GM23338 (cell line): ENCODE measurements at regions not wholly inside any gene's neighbourhood (a gene's known extent, or its start where the extent isn't known, plus 50 kb on each side); places are given as distances from the start of the nearest gene placed in this dataset.

ENCODE experiments used
- ATAC-seq: fragments of 200-7000 bp; cut with Tn5 transposase; 3 replicates; pipeline ENCODE4 v1.9.1; 2020
- DNase-seq: peaks from one replicate; pipeline ENCODE4 v3.0.0-alpha.2; 2015; ENCODE audit warnings: low spot score
- H2AFZ ChIP-seq: fragments of 200-600 bp; sonication (generic); 2 replicates; pipeline ENCODE4 v1.8.0; 2016; ENCODE audit warnings: antibody characterized with exemption, mild to moderate bottlenecking, moderate library complexity
- H3F3A ChIP-seq: fragments of 200-600 bp; sonication (generic); replicated peaks from 2 replicates; pipeline ENCODE4 v1.8.0; 2017; ENCODE audit warnings: antibody characterized with exemption, mixed run types, low read depth
- H3K27ac ChIP-seq: fragments of 200-600 bp; sonication (generic); 2 replicates; pipeline ENCODE4 v1.6.1; 2016; ENCODE audit warnings: low read depth
- H3K27me3 ChIP-seq: fragments of 200-600 bp; sonication (generic); 2 replicates; pipeline ENCODE4 v1.8.0; 2016; ENCODE audit warnings: mild to moderate bottlenecking, mixed run types, moderate library complexity; ENCODE audit not compliant: insufficient read depth
- H3K36me3 ChIP-seq: fragments of 200-600 bp; sonication (generic); 2 replicates; pipeline ENCODE4 v1.8.0; 2016; ENCODE audit warnings: mild to moderate bottlenecking; ENCODE audit not compliant: insufficient read depth
- H3K4me1 ChIP-seq: fragments of 200-600 bp; sonication (generic); 2 replicates; pipeline ENCODE4 v1.8.0; 2016; ENCODE audit warnings: mild to moderate bottlenecking, moderate library complexity; ENCODE audit not compliant: insufficient read depth
- H3K4me2 ChIP-seq: fragments of 200-600 bp; sonication (generic); 2 replicates; pipeline ENCODE4 v1.7.1; 2017; ENCODE audit warnings: mixed run types
- H3K4me3 ChIP-seq: fragments of 200-600 bp; sonication (generic); 2 replicates; pipeline ENCODE4 v1.6.1; 2016; ENCODE audit warnings: mixed run types
- H3K79me2 ChIP-seq: fragments of 200-600 bp; sonication (generic); replicated peaks from 2 replicates; pipeline ENCODE4 v1.8.0; 2017; ENCODE audit warnings: mild to moderate bottlenecking; ENCODE audit not compliant: insufficient read depth
- H3K9me2 ChIP-seq: fragments of 200-600 bp; sonication (generic); 2 replicates; pipeline ENCODE4 v1.8.0; 2017; ENCODE audit not compliant: insufficient read depth
- H4K20me1 ChIP-seq: fragments of 200-600 bp; sonication (generic); replicated peaks from 2 replicates; pipeline ENCODE4 v1.8.0; 2017; ENCODE audit warnings: mild to moderate bottlenecking; ENCODE audit not compliant: insufficient read depth
- H3K27ac Mint-ChIP-seq: 2 replicates; pipeline ENCODE4 v1.8.0; 2020; ENCODE audit warnings: inconsistent platforms, mild to moderate bottlenecking, moderate library complexity, mixed read lengths
- H3K27me3 Mint-ChIP-seq: 3 replicates; pipeline ENCODE4 v1.8.0; 2022; ENCODE audit warnings: low read depth, mild to moderate bottlenecking, moderate library complexity, mixed read lengths, inconsistent platforms; ENCODE audit not compliant: insufficient read depth, poor library complexity
- H3K36me3 Mint-ChIP-seq: 3 replicates; pipeline ENCODE4 v1.8.0; 2021; ENCODE audit warnings: low read depth, mild to moderate bottlenecking, inconsistent platforms, moderate library complexity, mixed read lengths
- H3K4me1 Mint-ChIP-seq: 3 replicates; pipeline ENCODE4 v1.8.0; 2020; ENCODE audit warnings: mild to moderate bottlenecking, inconsistent platforms, mixed read lengths
- H3K4me3 Mint-ChIP-seq: 3 replicates; pipeline ENCODE4 v1.8.0; 2021; ENCODE audit warnings: moderate library complexity, mild to moderate bottlenecking, inconsistent platforms, mixed read lengths
- H3K9me3 Mint-ChIP-seq: 3 replicates; pipeline ENCODE4 v1.8.0; 2020; ENCODE audit warnings: moderate library complexity, mild to moderate bottlenecking, inconsistent platforms, mixed read lengths
- CREB1 ChIP-seq: fragments of 250-450 bp; sonication (Bioruptor Pico); IDR thresholded peaks from 2 replicates; pipeline ENCODE4 v1.5.0; 2020; ENCODE audit warnings: low read depth, mild to moderate bottlenecking, moderate library complexity
- EZH2 ChIP-seq: fragments of 200-600 bp; sonication (generic); IDR thresholded peaks from one replicate; pipeline ENCODE4 v1.8.0; 2017; ENCODE audit warnings: antibody characterized with exemption, mild to moderate bottlenecking, low read depth; ENCODE audit not compliant: unreplicated experiment
- EZH2phosphoT487 ChIP-seq: fragments of 200-600 bp; sonication (generic); IDR thresholded peaks from one replicate; pipeline ENCODE4 v1.8.1; 2018; ENCODE audit warnings: antibody characterized with exemption; ENCODE audit not compliant: unreplicated experiment
- JUNB ChIP-seq: IDR thresholded peaks from one replicate; pipeline ENCODE4 v1.6.1; 2016; ENCODE audit warnings: antibody characterized with exemption; ENCODE audit not compliant: unreplicated experiment
- NANOG ChIP-seq: IDR thresholded peaks from 2 replicates; pipeline ENCODE4 v1.6.1; 2016; ENCODE audit warnings: antibody characterized with exemption, borderline replicate concordance
- POLR2AphosphoS5 ChIP-seq: IDR thresholded peaks from 2 replicates; pipeline ENCODE4 v1.6.1; 2016; ENCODE audit warnings: antibody characterized with exemption, low read depth
- STAT1 ChIP-seq: IDR thresholded peaks from one replicate; pipeline ENCODE4 v1.6.1; 2016; ENCODE audit warnings: antibody characterized with exemption; ENCODE audit not compliant: unreplicated experiment
- ZNF114 ChIP-seq: fragments of 250-450 bp; sonication (Bioruptor Pico); IDR thresholded peaks from 2 replicates; pipeline ENCODE4 v1.5.0; 2020; ENCODE audit warnings: mild to moderate bottlenecking, moderate library complexity
- ZNF331 ChIP-seq: fragments of 250-450 bp; sonication (Bioruptor Pico); IDR thresholded peaks from 2 replicates; pipeline ENCODE4 v1.5.0; 2020; ENCODE audit warnings: low read depth, mild to moderate bottlenecking, moderate library complexity
- TF ChIP-seq, protein P1 (sequence below): fragments of 250-450 bp; sonication (Bioruptor Pico); IDR thresholded peaks from 2 replicates; pipeline ENCODE4 v1.5.0; 2020; ENCODE audit warnings: mild to moderate bottlenecking, moderate library complexity
- TF ChIP-seq, protein P2 (sequence below), 2 experiments: fragments of 200-600 bp in 1 of 2; sonication (generic) in 1 of 2; conservative IDR thresholded peaks; 2 replicates each; pipeline versions ENCODE4 v1.5.1 to v1.6.1; 2016 to 2017; ENCODE audit warnings: antibody characterized with exemption in 2 of 2, low read depth in 2 of 2, mild to moderate bottlenecking in 2 of 2, moderate library complexity in 1 of 2
- TF ChIP-seq, protein P3 (sequence below): IDR thresholded peaks from one replicate; pipeline ENCODE4 v1.6.1; 2018; ENCODE audit warnings: antibody characterized with exemption; ENCODE audit not compliant: unreplicated experiment
- TF ChIP-seq, protein P4 (sequence below): IDR thresholded peaks from 2 replicates; pipeline ENCODE4 v1.6.1; 2016; ENCODE audit warnings: antibody characterized with exemption

DNA sequence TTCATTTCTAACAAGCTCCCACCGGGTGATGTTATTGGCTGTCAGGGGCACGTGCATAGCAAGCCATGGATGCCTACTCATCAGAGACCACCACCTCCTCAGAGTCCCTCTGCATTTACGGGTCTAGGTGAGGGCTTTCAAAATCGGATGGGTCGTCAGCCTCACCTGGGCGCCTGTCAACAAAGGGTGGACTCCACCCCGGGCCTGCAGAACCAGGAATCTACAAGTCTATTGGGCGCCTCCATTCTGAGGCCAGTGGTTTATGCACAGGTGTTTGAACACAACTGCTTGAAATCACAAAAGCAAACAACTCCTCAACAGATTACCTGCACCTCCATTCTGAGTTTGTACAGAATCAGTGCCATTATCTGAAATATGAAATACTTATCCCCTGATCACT lies 318.9 kb downstream of the PTTG2 start:
- Histone ChIP-seq H3K9me2 (0 out of 2 replicates have a peak, but pooled peaks cover 3% of the 10 kb centered on the region), H3K4me3 (no peak overlapping the region), H4K20me1 (no peaks in the 10 kb centered on the region), H3K4me1 (peaks cover 3% of the 10 kb centered on the region), H3K4me2 (no peak overlapping the region), H3F3A (no peaks in the 10 kb centered on the region), H2AFZ (no peak overlapping the region), H3K36me3 (no peaks in the 10 kb centered on the region), H3K79me2 (no peaks in the 10 kb centered on the region), H3K27me3 (no peaks in the 10 kb centered on the region), H3K27ac (no peak overlapping the region)
- Mint-ChIP-seq H3K36me3 (no peaks in the 10 kb centered on the region), H3K4me3 (no peak overlapping the region), H3K27me3 (peaks cover 3% of the 10 kb centered on the region), H3K4me1 (peaks cover 9% of the 10 kb centered on the region), H3K27ac (no peak overlapping the region), H3K9me3 (peaks cover 14% of the 10 kb centered on the region; the same call in 2 of the 3 replicates)
- ATAC-seq (no peak), DNase-seq (no peak)
- no peak for TF ChIP-seq CREB1
- no peak for TF ChIP-seq EZH2
- no peak for TF ChIP-seq STAT1
- TF ChIP-seq, protein P1, sequence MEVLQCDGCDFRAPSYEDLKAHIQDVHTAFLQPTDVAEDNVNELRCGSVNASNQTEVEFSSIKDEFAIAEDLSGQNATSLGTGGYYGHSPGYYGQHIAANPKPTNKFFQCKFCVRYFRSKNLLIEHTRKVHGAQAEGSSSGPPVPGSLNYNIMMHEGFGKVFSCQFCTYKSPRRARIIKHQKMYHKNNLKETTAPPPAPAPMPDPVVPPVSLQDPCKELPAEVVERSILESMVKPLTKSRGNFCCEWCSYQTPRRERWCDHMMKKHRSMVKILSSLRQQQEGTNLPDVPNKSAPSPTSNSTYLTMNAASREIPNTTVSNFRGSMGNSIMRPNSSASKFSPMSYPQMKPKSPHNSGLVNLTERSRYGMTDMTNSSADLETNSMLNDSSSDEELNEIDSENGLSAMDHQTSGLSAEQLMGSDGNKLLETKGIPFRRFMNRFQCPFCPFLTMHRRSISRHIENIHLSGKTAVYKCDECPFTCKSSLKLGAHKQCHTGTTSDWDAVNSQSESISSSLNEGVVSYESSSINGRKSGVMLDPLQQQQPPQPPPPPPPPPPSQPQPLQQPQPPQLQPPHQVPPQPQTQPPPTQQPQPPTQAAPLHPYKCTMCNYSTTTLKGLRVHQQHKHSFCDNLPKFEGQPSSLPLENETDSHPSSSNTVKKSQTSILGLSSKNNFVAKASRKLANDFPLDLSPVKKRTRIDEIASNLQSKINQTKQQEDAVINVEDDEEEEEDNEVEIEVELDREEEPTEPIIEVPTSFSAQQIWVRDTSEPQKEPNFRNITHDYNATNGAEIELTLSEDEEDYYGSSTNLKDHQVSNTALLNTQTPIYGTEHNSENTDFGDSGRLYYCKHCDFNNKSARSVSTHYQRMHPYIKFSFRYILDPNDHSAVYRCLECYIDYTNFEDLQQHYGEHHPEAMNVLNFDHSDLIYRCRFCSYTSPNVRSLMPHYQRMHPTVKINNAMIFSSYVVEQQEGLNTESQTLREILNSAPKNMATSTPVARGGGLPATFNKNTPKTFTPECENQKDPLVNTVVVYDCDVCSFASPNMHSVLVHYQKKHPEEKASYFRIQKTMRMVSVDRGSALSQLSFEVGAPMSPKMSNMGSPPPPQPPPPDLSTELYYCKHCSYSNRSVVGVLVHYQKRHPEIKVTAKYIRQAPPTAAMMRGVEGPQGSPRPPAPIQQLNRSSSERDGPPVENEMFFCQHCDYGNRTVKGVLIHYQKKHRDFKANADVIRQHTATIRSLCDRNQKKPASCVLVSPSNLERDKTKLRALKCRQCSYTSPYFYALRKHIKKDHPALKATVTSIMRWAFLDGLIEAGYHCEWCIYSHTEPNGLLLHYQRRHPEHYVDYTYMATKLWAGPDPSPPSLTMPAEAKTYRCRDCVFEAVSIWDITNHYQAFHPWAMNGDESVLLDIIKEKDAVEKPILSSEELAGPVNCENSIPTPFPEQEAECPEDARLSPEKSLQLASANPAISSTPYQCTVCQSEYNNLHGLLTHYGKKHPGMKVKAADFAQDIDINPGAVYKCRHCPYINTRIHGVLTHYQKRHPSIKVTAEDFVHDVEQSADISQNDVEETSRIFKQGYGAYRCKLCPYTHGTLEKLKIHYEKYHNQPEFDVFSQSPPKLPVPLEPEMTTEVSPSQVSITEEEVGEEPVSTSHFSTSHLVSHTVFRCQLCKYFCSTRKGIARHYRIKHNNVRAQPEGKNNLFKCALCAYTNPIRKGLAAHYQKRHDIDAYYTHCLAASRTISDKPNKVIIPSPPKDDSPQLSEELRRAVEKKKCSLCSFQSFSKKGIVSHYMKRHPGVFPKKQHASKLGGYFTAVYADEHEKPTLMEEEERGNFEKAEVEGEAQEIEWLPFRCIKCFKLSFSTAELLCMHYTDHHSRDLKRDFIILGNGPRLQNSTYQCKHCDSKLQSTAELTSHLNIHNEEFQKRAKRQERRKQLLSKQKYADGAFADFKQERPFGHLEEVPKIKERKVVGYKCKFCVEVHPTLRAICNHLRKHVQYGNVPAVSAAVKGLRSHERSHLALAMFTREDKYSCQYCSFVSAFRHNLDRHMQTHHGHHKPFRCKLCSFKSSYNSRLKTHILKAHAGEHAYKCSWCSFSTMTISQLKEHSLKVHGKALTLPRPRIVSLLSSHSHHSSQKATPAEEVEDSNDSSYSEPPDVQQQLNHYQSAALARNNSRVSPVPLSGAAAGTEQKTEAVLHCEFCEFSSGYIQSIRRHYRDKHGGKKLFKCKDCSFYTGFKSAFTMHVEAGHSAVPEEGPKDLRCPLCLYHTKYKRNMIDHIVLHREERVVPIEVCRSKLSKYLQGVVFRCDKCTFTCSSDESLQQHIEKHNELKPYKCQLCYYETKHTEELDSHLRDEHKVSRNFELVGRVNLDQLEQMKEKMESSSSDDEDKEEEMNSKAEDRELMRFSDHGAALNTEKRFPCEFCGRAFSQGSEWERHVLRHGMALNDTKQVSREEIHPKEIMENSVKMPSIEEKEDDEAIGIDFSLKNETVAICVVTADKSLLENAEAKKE = no peak
- TF ChIP-seq, protein P2, sequence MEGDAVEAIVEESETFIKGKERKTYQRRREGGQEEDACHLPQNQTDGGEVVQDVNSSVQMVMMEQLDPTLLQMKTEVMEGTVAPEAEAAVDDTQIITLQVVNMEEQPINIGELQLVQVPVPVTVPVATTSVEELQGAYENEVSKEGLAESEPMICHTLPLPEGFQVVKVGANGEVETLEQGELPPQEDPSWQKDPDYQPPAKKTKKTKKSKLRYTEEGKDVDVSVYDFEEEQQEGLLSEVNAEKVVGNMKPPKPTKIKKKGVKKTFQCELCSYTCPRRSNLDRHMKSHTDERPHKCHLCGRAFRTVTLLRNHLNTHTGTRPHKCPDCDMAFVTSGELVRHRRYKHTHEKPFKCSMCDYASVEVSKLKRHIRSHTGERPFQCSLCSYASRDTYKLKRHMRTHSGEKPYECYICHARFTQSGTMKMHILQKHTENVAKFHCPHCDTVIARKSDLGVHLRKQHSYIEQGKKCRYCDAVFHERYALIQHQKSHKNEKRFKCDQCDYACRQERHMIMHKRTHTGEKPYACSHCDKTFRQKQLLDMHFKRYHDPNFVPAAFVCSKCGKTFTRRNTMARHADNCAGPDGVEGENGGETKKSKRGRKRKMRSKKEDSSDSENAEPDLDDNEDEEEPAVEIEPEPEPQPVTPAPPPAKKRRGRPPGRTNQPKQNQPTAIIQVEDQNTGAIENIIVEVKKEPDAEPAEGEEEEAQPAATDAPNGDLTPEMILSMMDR (conservative IDR thresholded peaks at IDR 0.05; ENCODE audit: low read depth in 2 of 2) = no peak
- no peak for TF ChIP-seq JUNB
- TF ChIP-seq, protein P3, sequence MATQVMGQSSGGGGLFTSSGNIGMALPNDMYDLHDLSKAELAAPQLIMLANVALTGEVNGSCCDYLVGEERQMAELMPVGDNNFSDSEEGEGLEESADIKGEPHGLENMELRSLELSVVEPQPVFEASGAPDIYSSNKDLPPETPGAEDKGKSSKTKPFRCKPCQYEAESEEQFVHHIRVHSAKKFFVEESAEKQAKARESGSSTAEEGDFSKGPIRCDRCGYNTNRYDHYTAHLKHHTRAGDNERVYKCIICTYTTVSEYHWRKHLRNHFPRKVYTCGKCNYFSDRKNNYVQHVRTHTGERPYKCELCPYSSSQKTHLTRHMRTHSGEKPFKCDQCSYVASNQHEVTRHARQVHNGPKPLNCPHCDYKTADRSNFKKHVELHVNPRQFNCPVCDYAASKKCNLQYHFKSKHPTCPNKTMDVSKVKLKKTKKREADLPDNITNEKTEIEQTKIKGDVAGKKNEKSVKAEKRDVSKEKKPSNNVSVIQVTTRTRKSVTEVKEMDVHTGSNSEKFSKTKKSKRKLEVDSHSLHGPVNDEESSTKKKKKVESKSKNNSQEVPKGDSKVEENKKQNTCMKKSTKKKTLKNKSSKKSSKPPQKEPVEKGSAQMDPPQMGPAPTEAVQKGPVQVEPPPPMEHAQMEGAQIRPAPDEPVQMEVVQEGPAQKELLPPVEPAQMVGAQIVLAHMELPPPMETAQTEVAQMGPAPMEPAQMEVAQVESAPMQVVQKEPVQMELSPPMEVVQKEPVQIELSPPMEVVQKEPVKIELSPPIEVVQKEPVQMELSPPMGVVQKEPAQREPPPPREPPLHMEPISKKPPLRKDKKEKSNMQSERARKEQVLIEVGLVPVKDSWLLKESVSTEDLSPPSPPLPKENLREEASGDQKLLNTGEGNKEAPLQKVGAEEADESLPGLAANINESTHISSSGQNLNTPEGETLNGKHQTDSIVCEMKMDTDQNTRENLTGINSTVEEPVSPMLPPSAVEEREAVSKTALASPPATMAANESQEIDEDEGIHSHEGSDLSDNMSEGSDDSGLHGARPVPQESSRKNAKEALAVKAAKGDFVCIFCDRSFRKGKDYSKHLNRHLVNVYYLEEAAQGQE = no peak
- TF ChIP-seq, protein P4, sequence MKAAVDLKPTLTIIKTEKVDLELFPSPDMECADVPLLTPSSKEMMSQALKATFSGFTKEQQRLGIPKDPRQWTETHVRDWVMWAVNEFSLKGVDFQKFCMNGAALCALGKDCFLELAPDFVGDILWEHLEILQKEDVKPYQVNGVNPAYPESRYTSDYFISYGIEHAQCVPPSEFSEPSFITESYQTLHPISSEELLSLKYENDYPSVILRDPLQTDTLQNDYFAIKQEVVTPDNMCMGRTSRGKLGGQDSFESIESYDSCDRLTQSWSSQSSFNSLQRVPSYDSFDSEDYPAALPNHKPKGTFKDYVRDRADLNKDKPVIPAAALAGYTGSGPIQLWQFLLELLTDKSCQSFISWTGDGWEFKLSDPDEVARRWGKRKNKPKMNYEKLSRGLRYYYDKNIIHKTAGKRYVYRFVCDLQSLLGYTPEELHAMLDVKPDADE = no peak
- TF ChIP-seq POLR2AphosphoS5 = no peak
- no peak for TF ChIP-seq ZNF331
- TF ChIP-seq ZNF114 = no peak
- no peak for TF ChIP-seq NANOG
- TF ChIP-seq EZH2phosphoT487 = no peak
